ENCODE measurements at regions not wholly inside any gene's neighbourhood (a gene's known extent, or its start where the extent isn't known, plus 50 kb on each side); places are given as distances from the start of the nearest gene placed in this dataset.
"Not testable (repeated sequence)": the region's sequence is repeated elsewhere in the genome, so short reads cannot be mapped to it uniquely, and the experiment has no call there.

DNA sequence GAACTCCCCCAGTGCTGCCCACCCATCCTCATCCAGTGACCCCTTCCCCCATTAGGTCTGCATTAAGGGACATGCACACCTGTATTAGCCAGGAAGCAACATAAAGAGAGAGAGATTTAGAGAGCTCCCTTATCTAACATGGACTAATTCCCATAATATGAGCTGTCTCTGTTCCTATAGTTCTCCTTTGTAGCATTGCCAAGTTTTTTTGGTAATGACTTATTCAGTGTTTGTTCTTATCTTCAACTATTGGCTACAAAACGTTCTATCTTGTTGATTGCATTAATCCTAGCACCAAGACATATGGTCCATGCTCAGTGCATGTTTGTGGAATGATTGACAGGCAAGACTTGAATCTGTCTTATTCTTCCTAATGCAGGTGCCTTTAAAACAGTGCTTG is 264.0 kb downstream of the ADGRL2 start:
- no peak for DNase-seq

DNA sequence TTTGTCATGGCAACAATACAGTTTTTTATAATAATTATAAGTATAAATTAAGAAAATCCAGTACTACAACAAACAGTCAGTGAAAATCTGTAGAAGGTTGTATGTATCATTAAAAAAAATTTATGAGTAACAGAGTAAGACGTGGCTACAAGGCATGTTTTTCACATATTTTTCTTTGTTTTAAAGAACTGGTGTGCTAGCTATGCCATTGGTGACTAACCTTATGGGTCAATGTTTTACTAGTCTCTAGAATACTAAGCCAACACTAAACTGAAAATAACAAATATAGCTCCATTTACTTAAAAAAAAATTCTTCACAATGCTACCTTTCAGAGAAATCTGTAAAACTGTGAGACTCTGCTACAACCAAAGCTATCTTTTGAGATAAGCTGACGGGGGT is 261.5 kb downstream of the ADGRL2 start:
- DNase-seq: no peak

DNA sequence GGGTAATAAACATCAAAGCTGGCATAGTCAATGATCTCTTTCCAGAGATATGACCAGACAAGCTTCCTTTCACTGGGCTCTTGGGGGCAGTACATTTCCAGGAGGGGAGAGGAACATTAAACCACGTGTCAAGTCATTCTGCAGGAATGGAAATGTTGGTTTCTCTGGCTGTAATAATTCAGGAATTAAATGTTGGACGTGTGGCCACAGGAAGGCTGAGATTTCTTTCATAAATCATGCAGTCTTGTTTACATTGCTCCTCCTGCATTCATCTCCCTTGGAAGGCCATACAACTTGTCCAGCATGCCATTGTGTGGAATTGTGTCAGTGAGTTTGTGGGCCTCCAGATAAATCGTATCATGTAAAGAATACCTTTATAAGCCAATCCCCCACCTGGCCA is 259.2 kb downstream of the ADGRL2 start:
- DNase-seq: no peak

DNA sequence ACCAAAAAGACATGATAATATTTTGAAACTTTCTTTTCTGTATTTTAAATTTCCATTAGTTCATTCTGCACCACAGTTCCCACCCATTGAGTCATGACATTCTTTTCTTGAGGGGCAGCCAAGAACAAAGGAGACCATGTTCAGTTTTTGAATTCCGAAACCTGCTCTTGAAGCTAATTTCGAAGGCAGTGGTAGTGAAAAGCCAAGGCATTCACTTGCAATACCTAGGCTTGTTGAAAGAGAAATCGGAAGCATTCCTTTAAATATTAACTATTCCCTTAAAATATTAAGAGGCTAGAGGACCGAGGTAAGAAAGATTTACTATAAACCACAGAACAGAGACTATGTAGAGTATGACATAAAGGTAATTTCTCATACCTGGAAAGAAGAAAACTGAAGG is 256.3 kb downstream of the ADGRL2 start:
- DNase-seq: no peak

DNA sequence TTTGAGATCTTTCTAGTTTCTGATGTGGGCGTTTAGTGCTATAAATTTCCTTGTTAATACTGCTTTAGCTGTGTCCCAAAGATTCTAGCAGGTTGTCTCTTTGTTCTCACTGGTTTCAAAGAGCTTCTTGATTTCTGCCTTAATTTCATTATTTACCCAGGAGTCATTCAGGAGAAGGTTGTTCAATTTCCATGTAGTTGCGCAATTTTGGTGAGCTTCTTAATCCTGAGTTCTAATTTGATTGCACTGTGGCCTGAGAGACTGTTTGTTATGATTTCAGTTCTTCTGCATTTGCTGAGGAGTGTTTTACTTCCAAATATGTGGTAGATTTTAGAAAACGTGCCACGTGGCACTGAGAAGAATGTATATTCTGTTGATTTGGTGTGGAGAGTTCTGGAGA is 254.6 kb downstream of the ADGRL2 start:
- DNase-seq: not testable (repeated sequence)

DNA sequence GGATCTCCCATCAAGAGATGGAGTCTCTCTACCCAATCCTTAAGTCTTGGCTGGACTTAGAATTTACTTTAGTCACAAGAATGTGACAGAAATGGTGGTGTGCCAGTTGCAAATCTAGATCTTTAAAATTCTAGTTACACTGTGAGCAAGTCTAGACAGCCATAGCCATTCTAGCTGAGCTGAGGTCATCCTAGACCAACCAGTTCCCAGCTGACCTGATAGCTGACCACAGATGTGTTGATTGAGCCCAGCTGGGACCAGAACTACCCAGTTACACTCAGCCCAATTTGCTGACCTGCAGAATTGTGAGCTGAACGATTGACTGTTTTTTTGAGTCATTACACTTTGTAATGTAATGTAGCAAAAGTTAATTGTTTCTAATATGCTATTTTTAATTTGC is 251.8 kb downstream of the ADGRL2 start:
- no peak for DNase-seq

DNA sequence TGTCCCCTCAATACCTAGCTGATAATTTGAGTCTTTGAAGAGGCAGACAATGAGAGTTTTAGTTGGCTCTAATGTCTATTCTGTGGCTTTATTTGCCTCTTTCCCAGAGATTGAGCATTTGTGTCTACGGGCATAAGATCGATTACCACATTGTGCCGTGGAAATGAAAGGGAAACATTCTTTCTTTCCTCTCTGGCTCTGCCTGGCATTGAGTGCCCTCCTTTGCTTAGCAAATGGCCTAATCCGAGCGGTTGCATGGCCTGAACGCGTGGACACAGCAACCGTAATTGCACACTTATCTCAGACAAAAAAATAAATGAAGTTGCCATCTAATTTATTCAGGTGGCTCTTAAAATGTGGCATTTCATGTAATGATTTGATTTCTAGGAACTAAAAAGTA is 247.9 kb downstream of the ADGRL2 start:
- DNase-seq: no peak

DNA sequence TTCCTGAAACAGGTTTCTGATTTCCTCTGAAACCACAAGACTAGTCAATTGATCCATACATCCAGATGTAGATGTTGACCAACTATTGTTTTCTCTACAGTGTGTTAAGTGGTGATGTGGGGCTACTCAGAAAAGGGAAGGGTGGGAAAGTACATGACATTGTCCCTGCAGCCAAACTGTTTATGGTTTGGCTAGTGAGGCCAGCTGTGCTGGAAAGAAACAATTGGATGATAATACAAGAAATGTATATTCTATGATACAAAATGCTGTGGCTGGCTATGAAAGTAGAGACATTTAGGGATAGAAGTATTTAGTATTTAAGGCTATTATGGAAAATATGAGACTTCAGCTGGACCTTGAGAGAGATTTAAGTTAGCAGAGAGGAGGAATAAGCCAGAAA is 244.5 kb downstream of the ADGRL2 start:
- DNase-seq: no peak

DNA sequence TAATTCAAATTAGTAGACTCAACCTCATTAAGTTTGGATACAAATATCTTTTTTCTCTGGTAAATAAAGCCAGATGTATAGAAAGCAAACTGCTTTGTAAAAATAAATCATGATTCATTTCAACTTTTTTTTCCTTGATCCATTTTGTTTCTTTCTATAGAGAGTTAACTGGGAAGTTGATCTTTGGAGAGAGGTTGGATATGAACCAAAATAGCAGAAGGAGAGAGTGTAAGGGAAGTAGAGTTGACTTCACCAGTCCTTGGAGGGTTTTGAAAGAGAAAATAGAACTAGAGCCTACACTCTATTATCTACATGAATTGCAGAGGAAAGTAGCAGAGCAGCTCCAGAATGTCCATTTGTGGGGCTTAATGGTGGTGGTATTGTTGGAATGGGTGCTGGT is 243.8 kb downstream of the ADGRL2 start:
- no peak for DNase-seq

DNA sequence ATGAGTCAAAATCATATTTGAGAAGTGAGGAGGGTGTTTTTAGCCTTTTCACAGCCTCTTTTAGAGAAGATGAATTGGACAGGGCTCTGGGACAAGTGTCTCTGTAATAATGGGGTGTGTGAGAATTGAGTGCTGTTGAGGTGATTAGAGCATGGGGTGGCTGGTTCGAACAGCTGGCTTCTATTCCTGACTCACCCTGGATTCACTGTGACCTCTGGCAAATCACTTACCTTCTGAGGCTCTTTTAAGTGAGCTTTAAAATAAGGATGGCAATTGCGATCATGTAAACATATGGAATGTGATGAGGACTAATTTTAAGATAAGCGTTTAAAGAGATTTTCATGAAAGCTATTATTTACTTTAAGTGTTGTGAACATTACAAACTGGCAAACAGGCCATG is 243.4 kb downstream of the ADGRL2 start:
- no peak for DNase-seq

DNA sequence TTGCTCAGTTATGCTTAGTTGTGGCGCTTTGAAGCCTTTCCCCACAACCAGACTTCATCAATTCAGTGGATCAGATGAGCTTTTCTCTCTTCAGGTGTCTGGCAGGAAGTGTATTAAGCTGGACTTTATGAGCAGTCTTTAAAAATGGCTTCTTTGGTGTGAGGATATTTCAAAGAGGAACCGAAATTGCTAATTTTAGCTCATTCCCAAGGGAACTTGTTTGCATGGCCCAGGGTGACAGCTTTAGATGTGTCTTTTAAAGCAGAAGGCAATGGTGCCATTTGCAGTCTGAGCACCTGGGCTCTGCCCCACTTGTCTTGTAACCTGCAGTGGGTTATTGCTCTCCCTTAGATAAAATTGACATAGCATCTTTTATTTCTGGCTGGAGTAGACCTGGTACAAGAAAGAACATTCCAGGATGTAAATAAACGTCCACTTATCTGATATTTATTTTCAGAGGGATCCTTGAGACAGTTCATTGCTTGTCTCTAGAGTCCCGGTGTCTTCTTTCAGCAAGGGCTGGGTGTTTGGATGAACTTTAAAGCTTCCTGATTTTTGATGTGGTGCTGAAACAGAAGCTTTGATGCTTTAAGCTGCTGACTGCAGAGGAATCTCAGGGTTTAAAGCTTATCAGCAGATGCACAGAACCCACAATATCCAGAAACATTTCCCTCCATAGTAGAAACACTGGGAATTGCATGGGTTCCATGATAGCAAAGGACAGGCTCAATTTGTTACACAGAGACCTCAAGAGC is 241.7 kb downstream of the ADGRL2 start:
- DNase-seq: no peak

Data from renal pelvis (tissue), 1 donor.